Tibial nerve (tissue), 4 donors: ENCODE measurements at regions not wholly inside any gene's neighbourhood (a gene's known extent, or its start where the extent isn't known, plus 50 kb on each side); places are given as distances from the start of the nearest gene placed in this dataset.

Source experiments
- DNase-seq, 2 donors: peaks; one replicate each; pipeline ENCODE4 v3.0.0-alpha.2; 2019; ENCODE audit warnings: low spot score in 2 of 2
- H3K27ac ChIP-seq, 4 donors: fragments of 200-600 bp; sonication (generic) in 3 of 4; one replicate each; pipeline ENCODE4 v1.5.1; 2017 to 2019; ENCODE audit warnings: mild to moderate bottlenecking in 1 of 4
- H3K27me3 ChIP-seq, 2 donors: fragments of 200-600 bp; sonication (generic) in 1 of 2; one replicate each; pipeline versions ENCODE4 v1.5.1 to v1.6.0; 2017 to 2019
- H3K36me3 ChIP-seq, 3 donors: fragments of 200-600 bp; sonication (generic); one replicate each; pipeline ENCODE4 v1.5.1; 2018 to 2019
- H3K4me1 ChIP-seq, 4 donors: fragments of 200-600 bp; sonication (generic) in 3 of 4; one replicate each; pipeline ENCODE4 v1.5.1; 2017 to 2019
- H3K4me3 ChIP-seq, 4 donors: fragments of 200-600 bp; sonication (generic) in 3 of 4; one replicate each; pipeline ENCODE4 v1.5.1; 2017 to 2019; ENCODE audit warnings: mild to moderate bottlenecking in 1 of 4, moderate library complexity in 1 of 4
- H3K9me3 ChIP-seq, 4 donors: fragments of 200-600 bp; sonication (generic) in 3 of 4; one replicate each; pipeline ENCODE4 v1.5.1; 2017 to 2019
- CTCF ChIP-seq, 5 experiments: fragments of 200-600 bp in 3 of 5; fragments of 450-650 bp in 2 of 5; sonication (generic) in 3 of 5; IDR thresholded peaks; one replicate each; pipeline ENCODE4 v1.5.1; 2016 to 2019; ENCODE audit warnings: antibody characterized with exemption in 5 of 5, mild to moderate bottlenecking in 3 of 5, moderate library complexity in 2 of 5
- EP300 ChIP-seq, 2 donors: sonication (generic); formaldehyde crosslinking; IDR thresholded peaks; one replicate each; pipeline ENCODE4 v1.6.1; 2017; ENCODE audit warnings: antibody characterized with exemption in 2 of 2, mild to moderate bottlenecking in 1 of 2
- POLR2A ChIP-seq, 2 donors: fragments of 450-650 bp; IDR thresholded peaks; one replicate each; pipeline ENCODE4 v1.6.1; 2017; ENCODE audit warnings: antibody characterized with exemption in 2 of 2, mild to moderate bottlenecking in 2 of 2, moderate library complexity in 2 of 2
- WGBS, 2 donors: methylation state at CpG; one replicate each; pipeline ENCODE4 v1.1.5; 2018; 5-methylcytosine and 5-hydroxymethylcytosine counted together

GRCh38 chr2:21267232-21267835 lies 143.6 kb downstream of the TDRD15 start:
- WGBS, 2 donors: 62 to 67% methylated on average over 5 of the region's 5 CpGs

GRCh38 chr2:21268197-21268877 lies 144.6 kb downstream of the TDRD15 start:
- 81 to 84% methylated on average over 13 of the region's 13 CpGs for WGBS, 2 donors
- H3K27ac ChIP-seq: no peak overlapping the region

More at GRCh38 chr2:21267232-21267835, 143.6 kb downstream of the TDRD15 start:
- Histone ChIP-seq H3K4me3 (no peak overlapping the region), H3K9me3 (no peaks in the 10 kb centered on the region), H3K27me3 (no peaks in the 10 kb centered on the region), H3K27ac (no peak overlapping the region), H3K36me3 (no peaks in the 10 kb centered on the region), H3K4me1 (peaks cover 0 to 53% (median 12%) of the 10 kb centered on the region in 4 donors)
- DNase-seq: peak; percentile 22 to 32
- no peak for TF ChIP-seq POLR2A (IDR thresholded peaks at IDR 0.05)
- TF ChIP-seq CTCF (IDR thresholded peaks at IDR 0.05): no peak
- no peak for TF ChIP-seq EP300 (IDR thresholded peaks at IDR 0.05)

GRCh38 chr2:21268878-21269224 lies 145.1 kb downstream of the TDRD15 start:
- TF ChIP-seq CTCF (IDR thresholded peaks at IDR 0.05) (no peak), EP300 (IDR thresholded peaks at IDR 0.05) (no peak), POLR2A (IDR thresholded peaks at IDR 0.05) (no peak)
- Histone ChIP-seq H3K27ac (no peak overlapping the region), H3K9me3 (no peaks in the 10 kb centered on the region), H3K4me3 (no peak overlapping the region), H3K4me1 (peaks cover 0 to 46% (median 12%) of the 10 kb centered on the region in 4 donors), H3K36me3 (no peaks in the 10 kb centered on the region), H3K27me3 (no peaks in the 10 kb centered on the region)
- WGBS, 2 donors: 43 to 44% methylated on average over 7 of the region's 7 CpGs
- no peak for DNase-seq

More at GRCh38 chr2:21268197-21268877, 144.6 kb downstream of the TDRD15 start:
- no peak for DNase-seq
- no peaks in the 10 kb centered on the region for H3K9me3 ChIP-seq
- H3K27me3 ChIP-seq: no peaks in the 10 kb centered on the region
- TF ChIP-seq CTCF (IDR thresholded peaks at IDR 0.05) (no peak), EP300 (IDR thresholded peaks at IDR 0.05) (no peak), POLR2A (IDR thresholded peaks at IDR 0.05) (no peak)
- H3K36me3 ChIP-seq: no peaks in the 10 kb centered on the region
- H3K4me3 ChIP-seq: no peak overlapping the region
- H3K4me1 ChIP-seq: peaks cover 0 to 50% (median 12%) of the 10 kb centered on the region in 4 donors

- 40 to 75% methylated on average over 1 of the region's 1 CpG for WGBS, 2 donors
- no peak for DNase-seq
- H3K27me3 ChIP-seq: no peaks in the 10 kb centered on the region
- H3K9me3 ChIP-seq: no peaks in the 10 kb centered on the region
- H3K4me1 ChIP-seq: peaks cover 0 to 43% (median 12%) of the 10 kb centered on the region in 4 donors
- no peak overlapping the region for H3K4me3 ChIP-seq
- TF ChIP-seq EP300 (IDR thresholded peaks at IDR 0.05) (no peak), POLR2A (IDR thresholded peaks at IDR 0.05) (no peak), CTCF (IDR thresholded peaks at IDR 0.05) (no peak)
- H3K36me3 ChIP-seq: no peaks in the 10 kb centered on the region
- peak overlapping the region in 1 of 4 donors; percentile 21 for H3K27ac ChIP-seq
These were observed 145.6 kb downstream of the TDRD15 start for GRCh38 chr2:21269382-21269781.

- DNase-seq: no peak
- Histone ChIP-seq H3K4me3 (no peak overlapping the region), H3K27me3 (no peaks in the 10 kb centered on the region), H3K4me1 (peaks cover 0 to 43% (median 12%) of the 10 kb centered on the region in 4 donors), H3K9me3 (no peaks in the 10 kb centered on the region), H3K36me3 (no peaks in the 10 kb centered on the region), H3K27ac (peak overlapping the region; percentile 5 to 32 (median 18))
- TF ChIP-seq POLR2A (IDR thresholded peaks at IDR 0.05) (no peak), CTCF (IDR thresholded peaks at IDR 0.05) (no peak), EP300 (IDR thresholded peaks at IDR 0.05) (no peak)
- WGBS, 2 donors: 39 to 59% methylated on average over 2 of the region's 2 CpGs
These were observed 146.3 kb downstream of the TDRD15 start for GRCh38 chr2:21270083-21270491.
